Panc1 (cell line): ENCODE measurements at regions not wholly inside any gene's neighbourhood (a gene's known extent, or its start where the extent isn't known, plus 50 kb on each side); places are given as distances from the start of the nearest gene placed in this dataset.

Source experiments
- ATAC-seq: fragments of 200-7000 bp; cut with Tn5 transposase; 2 replicates; pipeline ENCODE4 v1.9.1; 2020; ENCODE audit warnings: mild to moderate bottlenecking, moderate library complexity
- BruUV-seq: library from RNA; stranded (reverse); fragments of 400-500 nt; replicated peaks from 2 replicates; lab custom pipeline; 2021; lab: Mats Ljungman, UMichigan
- CTCF ChIA-PET: fragments of 300-600 bp; sonication (Branson Sonifier 250); formaldehyde crosslinking; loops from one replicate; lab custom pipeline; 2022; ENCODE audit warnings: antibody characterized with exemption; lab: Charles Lee
- POLR2A ChIA-PET: fragments of 300-600 bp; sonication (Branson Sonifier 250); formaldehyde crosslinking; loops from one replicate; lab custom pipeline; 2022; ENCODE audit warnings: antibody characterized with exemption; lab: Charles Lee
- DNase-seq: peaks from one replicate; pipeline ENCODE4 v3.0.0-alpha.2; 2010; ENCODE audit warnings: low read depth, low spot score
- H3K27ac ChIP-seq: 2 replicates; pipeline ENCODE4 v1.5.1; 2011; ENCODE audit warnings: mild to moderate bottlenecking, low read length, inconsistent platforms
- H3K27me3 ChIP-seq: fragments of 200-500 bp; sonication (Bioruptor generic); 2 replicates; pipeline ENCODE4 v1.6.0; 2014; ENCODE audit warnings: low read length, inconsistent platforms; ENCODE audit not compliant: control insufficient read depth, insufficient read depth
- H3K36me3 ChIP-seq: fragments of 200-500 bp; sonication (Bioruptor generic); 2 replicates; pipeline ENCODE4 v1.5.1; 2014; ENCODE audit warnings: inconsistent platforms, mild to moderate bottlenecking, low read length, moderate library complexity; ENCODE audit not compliant: control insufficient read depth, insufficient read depth
- H3K4me1 ChIP-seq: 2 replicates; pipeline ENCODE4 v1.5.1; 2011; ENCODE audit warnings: inconsistent platforms, mild to moderate bottlenecking, low read length, moderate library complexity; ENCODE audit not compliant: control insufficient read depth, insufficient read depth
- H3K4me3 ChIP-seq, 2 experiments: 2 replicates each; pipeline ENCODE4 v1.5.1; 2011 to 2012; ENCODE audit warnings: low read depth in 2 of 2, low read length in 2 of 2, mild to moderate bottlenecking in 2 of 2, inconsistent platforms in 1 of 2, moderate library complexity in 1 of 2
- H3K9me3 ChIP-seq: fragments of 200-500 bp; sonication (Bioruptor generic); 2 replicates; pipeline ENCODE4 v1.5.1; 2014; ENCODE audit warnings: low read depth, mild to moderate bottlenecking, inconsistent platforms, low read length, moderate library complexity; ENCODE audit not compliant: control insufficient read depth, insufficient read depth
- POLR2AphosphoS5 ChIP-seq: IDR thresholded peaks from 2 replicates; pipeline ENCODE4 v1.6.1; 2012; ENCODE audit warnings: mild to moderate bottlenecking, low read depth, low read length, moderate library complexity
- SIN3A ChIP-seq: IDR thresholded peaks from 2 replicates; pipeline ENCODE4 v1.6.1; 2012; ENCODE audit warnings: low read depth, mild to moderate bottlenecking, low read length, moderate library complexity, borderline replicate concordance; ENCODE audit not compliant: insufficient read depth
- TCF7L2 ChIP-seq: IDR thresholded peaks from 2 replicates; pipeline ENCODE4 v1.6.1; 2011; ENCODE audit warnings: mild to moderate bottlenecking, low read depth, low read length, inconsistent platforms
- in situ Hi-C: cut with HindIII; loops from 2 replicates; pipeline ENCODE4 v1.10.0; 2016; ENCODE audit warnings: low sequenced_read_pairs, low pct_unique_long_range_greater_than_20kb
- intact Hi-C: fragments of 100-400 bp; cut with micrococcal nuclease; formaldehyde crosslinking; loops from one replicate; pipeline ENCODE4 v1.10.0; 2022; ENCODE audit not compliant: unreplicated experiment
- TF ChIP-seq, protein P1 (sequence below), 2 experiments: IDR thresholded peaks; 2 replicates each; pipeline ENCODE4 v1.6.1; 2011 to 2012; ENCODE audit warnings: low read depth in 2 of 2, control low read depth in 1 of 2, low read length in 1 of 2, mild to moderate bottlenecking in 1 of 2, moderate library complexity in 1 of 2; ENCODE audit not compliant: insufficient read depth in 1 of 2
- TF ChIP-seq, protein P2 (sequence below): fragments of 450-650 bp; IDR thresholded peaks from 2 replicates; pipeline ENCODE4 v1.5.1; 2017; ENCODE audit warnings: mild to moderate bottlenecking

DNA sequence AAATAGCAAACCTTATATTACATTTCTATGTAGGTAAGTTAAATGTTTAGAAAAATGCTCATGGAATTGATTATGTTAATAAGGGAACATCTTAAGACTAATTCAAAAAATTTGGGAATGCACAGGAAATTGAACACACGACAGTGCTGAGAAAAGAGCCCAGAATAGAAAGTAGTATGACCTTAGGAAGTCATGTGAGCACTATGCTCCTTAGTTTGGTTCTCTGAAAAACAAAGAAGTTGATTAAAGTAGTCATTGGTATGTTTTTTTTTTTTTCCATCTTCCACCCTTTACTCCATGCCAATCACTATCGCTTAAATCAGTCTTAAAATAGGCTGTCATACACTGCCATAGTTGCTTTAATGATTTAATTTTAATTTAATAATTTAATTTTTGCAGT lies 242.9 kb downstream of the ANKRD7 start:
- TF ChIP-seq, protein P1, sequence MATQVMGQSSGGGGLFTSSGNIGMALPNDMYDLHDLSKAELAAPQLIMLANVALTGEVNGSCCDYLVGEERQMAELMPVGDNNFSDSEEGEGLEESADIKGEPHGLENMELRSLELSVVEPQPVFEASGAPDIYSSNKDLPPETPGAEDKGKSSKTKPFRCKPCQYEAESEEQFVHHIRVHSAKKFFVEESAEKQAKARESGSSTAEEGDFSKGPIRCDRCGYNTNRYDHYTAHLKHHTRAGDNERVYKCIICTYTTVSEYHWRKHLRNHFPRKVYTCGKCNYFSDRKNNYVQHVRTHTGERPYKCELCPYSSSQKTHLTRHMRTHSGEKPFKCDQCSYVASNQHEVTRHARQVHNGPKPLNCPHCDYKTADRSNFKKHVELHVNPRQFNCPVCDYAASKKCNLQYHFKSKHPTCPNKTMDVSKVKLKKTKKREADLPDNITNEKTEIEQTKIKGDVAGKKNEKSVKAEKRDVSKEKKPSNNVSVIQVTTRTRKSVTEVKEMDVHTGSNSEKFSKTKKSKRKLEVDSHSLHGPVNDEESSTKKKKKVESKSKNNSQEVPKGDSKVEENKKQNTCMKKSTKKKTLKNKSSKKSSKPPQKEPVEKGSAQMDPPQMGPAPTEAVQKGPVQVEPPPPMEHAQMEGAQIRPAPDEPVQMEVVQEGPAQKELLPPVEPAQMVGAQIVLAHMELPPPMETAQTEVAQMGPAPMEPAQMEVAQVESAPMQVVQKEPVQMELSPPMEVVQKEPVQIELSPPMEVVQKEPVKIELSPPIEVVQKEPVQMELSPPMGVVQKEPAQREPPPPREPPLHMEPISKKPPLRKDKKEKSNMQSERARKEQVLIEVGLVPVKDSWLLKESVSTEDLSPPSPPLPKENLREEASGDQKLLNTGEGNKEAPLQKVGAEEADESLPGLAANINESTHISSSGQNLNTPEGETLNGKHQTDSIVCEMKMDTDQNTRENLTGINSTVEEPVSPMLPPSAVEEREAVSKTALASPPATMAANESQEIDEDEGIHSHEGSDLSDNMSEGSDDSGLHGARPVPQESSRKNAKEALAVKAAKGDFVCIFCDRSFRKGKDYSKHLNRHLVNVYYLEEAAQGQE (IDR thresholded peaks at IDR 0.05; ENCODE audit: insufficient read depth in 1 of 2, low read depth in 2 of 2, low read length in 1 of 2): no peak
- TF ChIP-seq SIN3A: no peak
- TF ChIP-seq, protein P2, sequence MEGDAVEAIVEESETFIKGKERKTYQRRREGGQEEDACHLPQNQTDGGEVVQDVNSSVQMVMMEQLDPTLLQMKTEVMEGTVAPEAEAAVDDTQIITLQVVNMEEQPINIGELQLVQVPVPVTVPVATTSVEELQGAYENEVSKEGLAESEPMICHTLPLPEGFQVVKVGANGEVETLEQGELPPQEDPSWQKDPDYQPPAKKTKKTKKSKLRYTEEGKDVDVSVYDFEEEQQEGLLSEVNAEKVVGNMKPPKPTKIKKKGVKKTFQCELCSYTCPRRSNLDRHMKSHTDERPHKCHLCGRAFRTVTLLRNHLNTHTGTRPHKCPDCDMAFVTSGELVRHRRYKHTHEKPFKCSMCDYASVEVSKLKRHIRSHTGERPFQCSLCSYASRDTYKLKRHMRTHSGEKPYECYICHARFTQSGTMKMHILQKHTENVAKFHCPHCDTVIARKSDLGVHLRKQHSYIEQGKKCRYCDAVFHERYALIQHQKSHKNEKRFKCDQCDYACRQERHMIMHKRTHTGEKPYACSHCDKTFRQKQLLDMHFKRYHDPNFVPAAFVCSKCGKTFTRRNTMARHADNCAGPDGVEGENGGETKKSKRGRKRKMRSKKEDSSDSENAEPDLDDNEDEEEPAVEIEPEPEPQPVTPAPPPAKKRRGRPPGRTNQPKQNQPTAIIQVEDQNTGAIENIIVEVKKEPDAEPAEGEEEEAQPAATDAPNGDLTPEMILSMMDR: no peak
- TF ChIP-seq POLR2AphosphoS5: no peak
- no peak for TF ChIP-seq TCF7L2
- in situ Hi-C loops: no loop called here
- intact Hi-C loops: no loop called here
- ChIA-PET CTCF (no interaction called here), POLR2A (no interaction called here)
- H3K27ac ChIP-seq: no peak overlapping the region
- H3K4me3 ChIP-seq: no peak overlapping the region
- no peaks in the 10 kb centered on the region for H3K9me3 ChIP-seq
- H3K36me3 ChIP-seq: no peaks in the 10 kb centered on the region; the same call in 1 of the 2 replicates
- no peaks in the 10 kb centered on the region for H3K4me1 ChIP-seq
- no peaks in the 10 kb centered on the region for H3K27me3 ChIP-seq
- ATAC-seq (no peak), DNase-seq (no peak)
- BruUV-seq: no TSS peak

DNA sequence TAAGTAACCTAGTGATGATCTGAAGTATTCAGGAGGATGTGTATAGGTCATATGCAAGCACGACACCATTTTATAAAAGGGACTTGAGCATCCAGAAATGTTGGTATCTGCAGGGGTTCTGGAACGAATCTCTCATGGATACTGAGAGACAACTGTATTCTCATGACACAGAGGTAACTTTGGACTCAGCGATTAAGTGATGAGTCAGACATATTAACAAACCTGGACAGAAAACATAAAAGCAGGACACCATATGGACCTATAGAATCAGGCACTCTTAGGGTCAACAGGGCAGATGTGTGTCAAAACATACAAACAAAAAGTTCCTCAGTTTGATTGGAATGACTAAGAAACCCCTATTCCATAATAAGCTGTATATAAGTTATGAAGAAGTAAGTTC lies 248.1 kb downstream of the ANKRD7 start:
- intact Hi-C loops: no loop called here
- ChIA-PET CTCF (no interaction called here), POLR2A (no interaction called here)
- no peak overlapping the region for H3K4me3 ChIP-seq
- ATAC-seq: no peak
- no TSS peak for BruUV-seq
- no peaks in the 10 kb centered on the region for H3K9me3 ChIP-seq
- no peaks in the 10 kb centered on the region for H3K4me1 ChIP-seq
- in situ Hi-C loops: no loop called here
- TF ChIP-seq, protein P2: no peak
- TF ChIP-seq TCF7L2 (no peak), POLR2AphosphoS5 (no peak), SIN3A (no peak)
- TF ChIP-seq, protein P1 (IDR thresholded peaks at IDR 0.05; ENCODE audit: insufficient read depth in 1 of 2, low read depth in 2 of 2, low read length in 1 of 2): no peak
- H3K27ac ChIP-seq: no peak overlapping the region
- no peak for DNase-seq
- H3K27me3 ChIP-seq: no peaks in the 10 kb centered on the region
- H3K36me3 ChIP-seq: no peaks in the 10 kb centered on the region; the same call in 1 of the 2 replicates
